Right atrium auricular region (tissue), 2 donors: ENCODE measurements at regions not wholly inside any gene's neighbourhood (a gene's known extent, or its start where the extent isn't known, plus 50 kb on each side); places are given as distances from the start of the nearest gene placed in this dataset.
"Not testable (repeated sequence)": the region's sequence is repeated elsewhere in the genome, so short reads cannot be mapped to it uniquely, and the experiment has no call there.

Source experiments
- DNase-seq: peaks from one replicate; pipeline ENCODE4 v3.0.0-alpha.2; 2019; ENCODE audit warnings: low spot score
- H3K27ac ChIP-seq, 2 donors: fragments of 200-600 bp; sonication (generic); 1 replicate in 1 of 2; 2 replicates in 1 of 2; pipeline ENCODE4 v1.5.1; 2016 to 2019
- H3K27me3 ChIP-seq, 2 donors: fragments of 200-600 bp; sonication (generic); one replicate each; pipeline versions ENCODE4 v1.5.1 to v1.6.0; 2017 to 2019
- H3K36me3 ChIP-seq: fragments of 200-600 bp; sonication (generic); one replicate; pipeline ENCODE4 v1.5.1; 2016
- H3K4me1 ChIP-seq, 2 donors: fragments of 200-600 bp; sonication (generic); one replicate each; pipeline versions ENCODE4 v1.5.1 to v1.6.0; 2017 to 2019
- H3K4me3 ChIP-seq, 2 donors: fragments of 200-600 bp; sonication (generic); 1 replicate in 1 of 2; 2 replicates in 1 of 2; pipeline ENCODE4 v1.5.1; 2017 to 2019; ENCODE audit warnings: mild to moderate bottlenecking in 1 of 2, moderate library complexity in 1 of 2
- H3K9me3 ChIP-seq, 2 donors: fragments of 200-600 bp; sonication (generic); one replicate each; pipeline ENCODE4 v1.5.1; 2019
- CTCF ChIP-seq, 2 donors: fragments of 200-600 bp; sonication (generic); IDR thresholded peaks; one replicate each; pipeline ENCODE4 v1.5.1; 2019; ENCODE audit warnings: antibody characterized with exemption in 2 of 2

DNA sequence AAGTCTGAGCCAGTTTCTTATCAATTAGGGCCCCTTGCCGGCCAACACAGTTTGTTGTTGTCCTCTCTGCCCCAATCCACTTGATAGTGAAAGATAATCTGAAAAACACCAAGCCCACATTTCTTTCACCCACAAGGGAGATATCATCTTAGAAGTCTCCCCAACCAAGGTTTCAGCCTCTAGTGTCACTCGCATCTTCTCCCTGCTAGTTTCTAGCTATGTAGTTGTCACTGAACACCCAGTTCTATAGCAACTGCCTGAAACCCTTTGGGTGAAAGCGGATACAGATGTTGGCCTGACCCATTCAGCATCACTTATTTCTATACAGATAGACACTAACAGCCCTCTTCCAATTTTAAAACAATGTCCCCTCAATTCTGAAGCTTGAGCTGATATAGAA, 116.3 kb downstream of the BMP15 start:
- H3K27ac ChIP-seq, result no peak overlapping the region
- H3K4me3 ChIP-seq, result no peak overlapping the region
- no peak for DNase-seq
- no peaks in the 10 kb centered on the region for H3K9me3 ChIP-seq
- H3K4me1 ChIP-seq, result no peaks in the 10 kb centered on the region
- no peak for TF ChIP-seq CTCF (IDR thresholded peaks at IDR 0.05)
- no peaks in the 10 kb centered on the region for H3K27me3 ChIP-seq
- H3K36me3 ChIP-seq, result no peaks in the 10 kb centered on the region

- no peak for DNase-seq
- no peak overlapping the region for H3K4me3 ChIP-seq
- H3K4me1 ChIP-seq, result no peaks in the 10 kb centered on the region
- H3K27me3 ChIP-seq, result no peaks in the 10 kb centered on the region
- no peak for TF ChIP-seq CTCF (IDR thresholded peaks at IDR 0.05)
- H3K27ac ChIP-seq, result no peak overlapping the region
- H3K36me3 ChIP-seq, result no peaks in the 10 kb centered on the region
- no peaks in the 10 kb centered on the region for H3K9me3 ChIP-seq
Observed at GRCh38 chrX:51035746-51036145, 125.2 kb downstream of the BMP15 start.

DNA sequence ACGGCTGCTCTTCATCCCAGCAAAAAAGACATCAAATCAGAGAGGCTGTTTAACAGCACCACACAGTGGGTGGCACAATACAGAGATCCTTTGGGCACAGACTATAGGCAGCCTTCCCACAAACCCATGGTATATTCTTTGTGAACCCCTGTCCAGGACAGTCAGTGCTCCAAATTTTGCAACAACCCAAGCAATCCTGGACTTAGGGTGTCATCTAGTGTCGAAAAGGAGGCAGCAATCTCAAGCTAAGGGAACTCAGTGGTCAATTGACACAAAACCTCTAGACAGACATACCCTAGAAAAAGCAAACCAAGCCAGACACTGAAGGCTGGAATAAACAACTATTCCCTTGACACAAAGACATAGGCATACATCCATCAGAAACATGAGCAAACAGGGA, 137.4 kb downstream of the BMP15 start:
- H3K27me3 ChIP-seq, result no peaks in the 10 kb centered on the region
- H3K36me3 ChIP-seq, result no peaks in the 10 kb centered on the region
- H3K4me3 ChIP-seq, result no peak overlapping the region
- no peaks in the 10 kb centered on the region for H3K9me3 ChIP-seq
- no peak for TF ChIP-seq CTCF (IDR thresholded peaks at IDR 0.05)
- H3K27ac ChIP-seq, result no peak overlapping the region
- no peak for DNase-seq
- no peaks in the 10 kb centered on the region for H3K4me1 ChIP-seq

DNA sequence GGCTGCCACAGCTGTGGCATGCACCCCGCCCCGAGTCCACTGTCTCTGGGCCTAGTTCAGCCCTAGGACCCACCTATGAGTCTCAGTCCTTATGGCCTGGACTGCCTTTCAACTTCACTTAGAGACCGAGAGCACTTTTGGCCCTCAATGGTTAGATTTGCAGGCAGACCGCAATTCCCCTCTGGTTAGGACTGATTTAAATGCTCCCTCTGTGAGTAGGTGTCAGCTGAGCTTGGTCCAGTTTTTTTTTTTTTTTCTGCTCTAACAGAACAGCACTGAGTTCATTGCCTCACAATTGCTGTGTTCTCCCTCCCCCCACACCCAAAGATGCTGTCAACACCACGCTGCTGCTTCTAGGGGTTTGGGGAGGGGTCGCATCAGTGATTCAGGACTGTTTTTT, 143.2 kb downstream of the BMP15 start:
- Histone ChIP-seq H3K4me3 (no peak overlapping the region), H3K27me3 (no peaks in the 10 kb centered on the region), H3K9me3 (no peaks in the 10 kb centered on the region), H3K4me1 (no peaks in the 10 kb centered on the region), H3K27ac (no peak overlapping the region), H3K36me3 (no peaks in the 10 kb centered on the region)
- TF ChIP-seq CTCF (IDR thresholded peaks at IDR 0.05), result no peak
- DNase-seq, result no peak

- no peaks in the 10 kb centered on the region for H3K4me1 ChIP-seq
- H3K4me3 ChIP-seq, result no peak overlapping the region
- no peak for TF ChIP-seq CTCF (IDR thresholded peaks at IDR 0.05)
- H3K9me3 ChIP-seq, result no peaks in the 10 kb centered on the region
- no peak overlapping the region for H3K27ac ChIP-seq
- DNase-seq, result no peak
- no peaks in the 10 kb centered on the region for H3K27me3 ChIP-seq
- H3K36me3 ChIP-seq, result no peaks in the 10 kb centered on the region
Observed at GRCh38 chrX:51098046-51098445, 187.5 kb downstream of the BMP15 start.

- not testable (repeated sequence) for H3K9me3 ChIP-seq, DNase-seq, H3K27me3 ChIP-seq, H3K4me3 ChIP-seq, H3K4me1 ChIP-seq, H3K27ac ChIP-seq, H3K36me3 ChIP-seq
Observed at GRCh38 chrX:51119058-51119926, 208.8 kb downstream of the BMP15 start.

DNA sequence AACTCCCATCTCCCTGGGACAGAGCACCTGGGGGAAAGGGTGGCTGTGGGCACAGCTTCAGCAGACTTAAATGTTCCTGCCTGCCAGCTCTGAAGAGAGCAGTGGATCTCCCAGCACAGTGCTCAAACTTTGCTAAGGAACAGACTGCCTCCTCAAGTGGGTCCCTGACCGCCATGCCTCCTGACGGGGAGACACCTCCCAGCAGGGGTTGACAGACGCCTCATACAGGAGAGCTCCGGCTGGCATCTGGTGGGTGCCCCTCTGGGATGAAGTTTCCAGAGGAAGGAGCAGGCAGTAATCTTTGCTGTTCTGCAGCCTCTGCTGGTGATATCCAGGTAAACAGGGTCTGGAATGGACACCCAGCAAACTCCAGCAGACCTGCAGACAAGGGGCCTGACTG, 206.9 kb upstream of the NUDT10 start:
- H3K9me3 ChIP-seq, H3K36me3 ChIP-seq, H3K4me1 ChIP-seq, H3K27ac ChIP-seq, H3K27me3 ChIP-seq, H3K4me3 ChIP-seq, DNase-seq: not testable (repeated sequence)
